Smooth muscle cell (in vitro differentiated cells): ENCODE measurements at regions not wholly inside any gene's neighbourhood (a gene's known extent, or its start where the extent isn't known, plus 50 kb on each side); places are given as distances from the start of the nearest gene placed in this dataset.

Experiments
- DNase-seq: peaks from one replicate; lab custom pipeline; 2025; ENCODE audit not compliant: unreplicated experiment; lab: John Stamatoyannopoulos, UW
- H2AFZ ChIP-seq: fragments of 200-600 bp; sonication (generic); 2 replicates; pipeline ENCODE4 v1.6.0; 2016; ENCODE audit warnings: antibody characterized with exemption, low read depth, mild to moderate bottlenecking
- H3F3A ChIP-seq: fragments of 200-600 bp; sonication (generic); 2 replicates; pipeline ENCODE4 v1.6.0; 2017; ENCODE audit warnings: antibody characterized with exemption, low read depth
- H3K27ac ChIP-seq: fragments of 200-600 bp; sonication (generic); 2 replicates; pipeline ENCODE4 v1.5.1; 2016; ENCODE audit warnings: low read depth, mild to moderate bottlenecking
- H3K27me3 ChIP-seq: fragments of 200-600 bp; sonication (generic); 2 replicates; pipeline ENCODE4 v1.6.1; 2016; ENCODE audit warnings: low read depth, mild to moderate bottlenecking
- H3K36me3 ChIP-seq: fragments of 200-600 bp; sonication (generic); 2 replicates; pipeline ENCODE4 v1.5.1; 2016; ENCODE audit warnings: low read depth
- H3K4me1 ChIP-seq: fragments of 200-600 bp; sonication (generic); 2 replicates; pipeline ENCODE4 v1.5.1; 2016; ENCODE audit warnings: low read depth
- H3K4me2 ChIP-seq: fragments of 200-600 bp; sonication (generic); 2 replicates; pipeline ENCODE4 v1.6.0; 2016; ENCODE audit warnings: mild to moderate bottlenecking
- H3K4me3 ChIP-seq: fragments of 200-600 bp; sonication (generic); 2 replicates; pipeline ENCODE4 v1.5.1; 2016; ENCODE audit warnings: mild to moderate bottlenecking
- H3K79me2 ChIP-seq: fragments of 200-600 bp; sonication (generic); 2 replicates; pipeline ENCODE4 v1.6.0; 2016; ENCODE audit warnings: low read depth, mild to moderate bottlenecking
- H3K9ac ChIP-seq: fragments of 200-600 bp; sonication (generic); 2 replicates; pipeline ENCODE4 v1.6.0; 2016; ENCODE audit warnings: low read depth
- H3K9me3 ChIP-seq: fragments of 200-600 bp; sonication (generic); replicated peaks from 2 replicates; pipeline ENCODE4 v1.5.1; 2016; ENCODE audit warnings: low read depth
- H4K20me1 ChIP-seq: fragments of 200-600 bp; sonication (generic); 2 replicates; pipeline ENCODE4 v1.6.0; 2016; ENCODE audit warnings: low read depth
- CTCF ChIP-seq: fragments of 200-600 bp; sonication (generic); IDR thresholded peaks from 2 replicates; pipeline ENCODE4 v1.5.1; 2017; ENCODE audit warnings: borderline replicate concordance, mild to moderate bottlenecking, antibody characterized with exemption; ENCODE audit not compliant: insufficient read depth, poor library complexity, severe bottlenecking
- WGBS: methylation state at CpG from one replicate; pipeline ENCODE4 v1.1.7; 2016; ENCODE audit warnings: low lambda C conversion rate; 5-methylcytosine and 5-hydroxymethylcytosine counted together

GRCh38 chr7:20016669-20017068 is 200.5 kb downstream of the MACC1 start:
- no peak for TF ChIP-seq CTCF
- no peaks in the 10 kb centered on the region for H4K20me1 ChIP-seq
- H3K79me2 ChIP-seq, result no peaks in the 10 kb centered on the region
- H3K27me3 ChIP-seq, result no peaks in the 10 kb centered on the region
- H3K9ac ChIP-seq, result no peak overlapping the region
- DNase-seq, result no peak
- H2AFZ ChIP-seq, result no peak overlapping the region
- no peaks in the 10 kb centered on the region for H3K36me3 ChIP-seq
- 92% methylated on average over 2 of the region's 2 CpGs for WGBS
- H3K9me3 ChIP-seq, result no peaks in the 10 kb centered on the region
- no peaks in the 10 kb centered on the region for H3F3A ChIP-seq
- no peaks in the 10 kb centered on the region for H3K4me1 ChIP-seq
- H3K4me3 ChIP-seq, result no peak overlapping the region
- no peak overlapping the region for H3K27ac ChIP-seq
- no peak overlapping the region for H3K4me2 ChIP-seq

GRCh38 chr7:20013536-20013935 is 203.6 kb downstream of the MACC1 start:
- no peak for DNase-seq
- Histone ChIP-seq H3K79me2 (no peaks in the 10 kb centered on the region), H3K36me3 (no peaks in the 10 kb centered on the region), H3K9ac (no peak overlapping the region), H3K4me1 (no peaks in the 10 kb centered on the region), H3K4me3 (no peak overlapping the region), H4K20me1 (no peaks in the 10 kb centered on the region), H3K9me3 (no peaks in the 10 kb centered on the region), H3F3A (no peaks in the 10 kb centered on the region), H3K27me3 (no peaks in the 10 kb centered on the region), H2AFZ (no peak overlapping the region), H3K27ac (no peak overlapping the region), H3K4me2 (no peak overlapping the region)
- WGBS, result 93% methylated on average over 6 of the region's 6 CpGs
- TF ChIP-seq CTCF, result no peak

DNA sequence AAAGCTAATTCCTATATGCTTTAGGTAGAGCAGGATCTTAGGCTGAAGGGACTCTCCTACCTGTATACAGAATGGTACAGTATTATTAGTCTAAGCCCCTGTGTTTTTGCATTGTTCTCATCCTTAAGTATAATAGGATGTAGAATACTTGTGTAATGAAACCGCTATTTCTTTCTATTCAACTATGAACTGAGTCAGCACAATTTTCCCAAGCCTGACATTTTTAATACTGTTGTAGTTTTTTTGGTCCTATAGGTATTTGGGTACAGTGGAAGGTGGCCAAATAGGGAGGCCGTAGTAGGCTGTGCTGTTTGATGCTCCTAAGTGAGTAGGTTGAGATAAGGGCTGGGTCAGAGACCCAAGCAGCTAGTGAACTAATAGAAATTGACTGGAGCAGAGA is 205.1 kb downstream of the MACC1 start:
- Histone ChIP-seq H4K20me1 (no peaks in the 10 kb centered on the region), H3K9ac (no peak overlapping the region), H3K36me3 (no peaks in the 10 kb centered on the region), H3K27me3 (no peaks in the 10 kb centered on the region), H2AFZ (no peak overlapping the region), H3F3A (no peaks in the 10 kb centered on the region), H3K27ac (no peak overlapping the region), H3K9me3 (no peaks in the 10 kb centered on the region), H3K4me2 (no peak overlapping the region), H3K4me3 (no peak overlapping the region), H3K79me2 (no peaks in the 10 kb centered on the region), H3K4me1 (no peaks in the 10 kb centered on the region)
- DNase-seq, result no peak
- no peak for TF ChIP-seq CTCF
- WGBS, result 91% methylated on average over 2 of the region's 2 CpGs

DNA sequence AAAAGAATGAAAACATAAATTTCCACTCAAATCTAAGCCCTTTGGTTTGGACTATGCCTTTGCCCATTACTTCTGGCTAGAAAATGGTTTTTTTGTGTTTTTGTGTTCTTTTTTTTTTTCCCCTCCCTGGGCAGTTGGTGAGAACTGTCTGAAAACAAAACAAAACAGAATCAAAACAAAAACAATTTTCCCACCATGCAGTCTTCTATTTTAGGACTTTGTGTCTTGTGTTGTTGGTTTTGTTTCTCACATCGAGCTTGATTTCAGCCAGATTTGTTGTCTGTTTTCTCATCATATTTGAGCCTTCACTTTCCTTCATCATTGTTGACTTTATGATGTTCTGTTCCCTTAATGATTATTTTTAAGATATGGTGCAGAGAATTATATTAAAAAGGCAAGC is 206.3 kb downstream of the MACC1 start:
- Histone ChIP-seq H3K27ac (no peak overlapping the region), H3F3A (no peaks in the 10 kb centered on the region), H3K79me2 (no peaks in the 10 kb centered on the region), H2AFZ (no peak overlapping the region), H3K9me3 (no peaks in the 10 kb centered on the region), H4K20me1 (no peaks in the 10 kb centered on the region), H3K36me3 (no peaks in the 10 kb centered on the region), H3K4me1 (no peaks in the 10 kb centered on the region), H3K4me2 (no peak overlapping the region), H3K27me3 (no peaks in the 10 kb centered on the region), H3K9ac (no peak overlapping the region), H3K4me3 (no peak overlapping the region)
- WGBS, result 90% methylated on average over 1 of the region's 1 CpG
- no peak for DNase-seq
- no peak for TF ChIP-seq CTCF
